ENCODE measurements at regions not wholly inside any gene's neighbourhood (a gene's known extent, or its start where the extent isn't known, plus 50 kb on each side); places are given as distances from the start of the nearest gene placed in this dataset.

GRCh38 chr4:63308697-63309096 is 1100.6 kb downstream of the TECRL start:
- no peak for DNase-seq (ENCODE audit: low read depth)
- TF ChIP-seq, protein P1, sequence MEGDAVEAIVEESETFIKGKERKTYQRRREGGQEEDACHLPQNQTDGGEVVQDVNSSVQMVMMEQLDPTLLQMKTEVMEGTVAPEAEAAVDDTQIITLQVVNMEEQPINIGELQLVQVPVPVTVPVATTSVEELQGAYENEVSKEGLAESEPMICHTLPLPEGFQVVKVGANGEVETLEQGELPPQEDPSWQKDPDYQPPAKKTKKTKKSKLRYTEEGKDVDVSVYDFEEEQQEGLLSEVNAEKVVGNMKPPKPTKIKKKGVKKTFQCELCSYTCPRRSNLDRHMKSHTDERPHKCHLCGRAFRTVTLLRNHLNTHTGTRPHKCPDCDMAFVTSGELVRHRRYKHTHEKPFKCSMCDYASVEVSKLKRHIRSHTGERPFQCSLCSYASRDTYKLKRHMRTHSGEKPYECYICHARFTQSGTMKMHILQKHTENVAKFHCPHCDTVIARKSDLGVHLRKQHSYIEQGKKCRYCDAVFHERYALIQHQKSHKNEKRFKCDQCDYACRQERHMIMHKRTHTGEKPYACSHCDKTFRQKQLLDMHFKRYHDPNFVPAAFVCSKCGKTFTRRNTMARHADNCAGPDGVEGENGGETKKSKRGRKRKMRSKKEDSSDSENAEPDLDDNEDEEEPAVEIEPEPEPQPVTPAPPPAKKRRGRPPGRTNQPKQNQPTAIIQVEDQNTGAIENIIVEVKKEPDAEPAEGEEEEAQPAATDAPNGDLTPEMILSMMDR (conservative IDR thresholded peaks at IDR 0.05; ENCODE audit: low read depth, low read length): no peak
- H3K4me3 ChIP-seq (ENCODE audit: low read depth, low read length): no peak overlapping the region

- TF ChIP-seq, protein P1 (conservative IDR thresholded peaks at IDR 0.05; ENCODE audit: low read depth, low read length): no peak
- no peak overlapping the region for H3K4me3 ChIP-seq (ENCODE audit: low read depth, low read length)
- no peak for DNase-seq (ENCODE audit: low read depth)
Observed at GRCh38 chr4:63302792-63303191, 1106.5 kb downstream of the TECRL start.

GRCh38 chr4:63302078-63302477 is 1107.2 kb downstream of the TECRL start:
- no peak overlapping the region for H3K4me3 ChIP-seq (ENCODE audit: low read depth, low read length)
- DNase-seq (ENCODE audit: low read depth): no peak
- TF ChIP-seq, protein P1 (conservative IDR thresholded peaks at IDR 0.05; ENCODE audit: low read depth, low read length): no peak

DNA sequence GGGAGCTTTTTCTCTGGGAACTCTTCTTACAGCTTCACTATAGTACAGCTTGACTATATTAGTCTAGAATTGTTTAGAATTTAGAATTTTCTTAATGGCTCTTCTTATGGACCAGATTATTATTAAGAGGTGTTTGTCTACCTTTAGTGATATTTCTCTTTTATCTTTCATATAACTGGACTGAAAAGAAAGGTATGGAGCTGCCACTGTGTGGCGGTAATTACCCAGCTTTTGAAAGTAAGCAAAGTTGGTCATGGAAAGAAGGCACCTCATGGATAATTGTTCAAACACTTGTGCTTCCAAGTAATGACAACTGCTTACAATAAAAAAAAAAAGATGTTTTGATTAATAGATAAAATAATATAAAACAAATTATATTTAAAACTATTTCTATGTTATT is 1112.5 kb downstream of the TECRL start:
- no peak overlapping the region for H3K4me3 ChIP-seq (ENCODE audit: low read depth, low read length)
- TF ChIP-seq, protein P1 (conservative IDR thresholded peaks at IDR 0.05; ENCODE audit: low read depth, low read length): no peak
- DNase-seq (ENCODE audit: low read depth): peak; percentile 7

GRCh38 chr4:63275491-63275890 is 1133.8 kb downstream of the TECRL start:
- TF ChIP-seq, protein P1 (conservative IDR thresholded peaks at IDR 0.05; ENCODE audit: low read depth, low read length): no peak
- DNase-seq (ENCODE audit: low read depth): no peak
- H3K4me3 ChIP-seq (ENCODE audit: low read depth, low read length): no peak overlapping the region

DNA sequence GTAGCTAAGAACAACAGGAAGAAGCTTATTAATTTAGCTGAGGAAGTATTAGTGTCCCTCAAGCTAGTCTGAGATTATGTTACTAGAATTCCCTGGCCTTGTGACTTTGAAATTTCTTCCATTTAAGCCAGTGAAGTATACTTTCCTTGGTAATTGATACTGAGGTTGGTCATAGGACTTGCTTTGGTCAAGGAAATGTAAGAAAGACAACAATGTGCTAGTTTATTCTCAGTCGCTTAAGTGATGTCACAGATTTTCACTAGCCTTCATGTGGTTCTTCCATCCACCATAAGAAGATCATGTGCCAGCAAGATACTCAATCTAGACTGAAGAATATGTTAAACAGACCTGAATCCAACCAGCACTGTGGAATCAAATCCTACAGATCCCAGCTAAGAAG is 1140.1 kb downstream of the TECRL start:
- TF ChIP-seq, protein P1 (conservative IDR thresholded peaks at IDR 0.05; ENCODE audit: low read depth, low read length): no peak
- DNase-seq (ENCODE audit: low read depth): no peak
- no peak overlapping the region for H3K4me3 ChIP-seq (ENCODE audit: low read depth, low read length)

- TF ChIP-seq, protein P1 (conservative IDR thresholded peaks at IDR 0.05; ENCODE audit: low read depth, low read length): no peak
- DNase-seq (ENCODE audit: low read depth): no peak
- no peak overlapping the region for H3K4me3 ChIP-seq (ENCODE audit: low read depth, low read length)
Observed at GRCh38 chr4:63233671-63234070, 1175.6 kb downstream of the TECRL start.

Measured in choroid plexus epithelial cell (primary cell).